ENCODE measurements at regions not wholly inside any gene's neighbourhood (a gene's known extent, or its start where the extent isn't known, plus 50 kb on each side); places are given as distances from the start of the nearest gene placed in this dataset.

- no peaks in the 10 kb centered on the region for H3K9me3 ChIP-seq (ENCODE audit: insufficient read depth, low read depth, low read length)
- no peaks in the 10 kb centered on the region for H3K4me1 ChIP-seq (ENCODE audit: insufficient read depth, low read length)
- no peak overlapping the region for H3K27ac ChIP-seq (ENCODE audit: low read depth, low read length)
- no peaks in the 10 kb centered on the region for H3K36me3 ChIP-seq (ENCODE audit: insufficient read depth, low read length)
- WGBS: 92% methylated on average over 2 of the region's 5 CpGs
- no peak overlapping the region for H3K9ac ChIP-seq (ENCODE audit: low read depth, low read length)
- H3K4me3 ChIP-seq (ENCODE audit: low read length): no peak overlapping the region
- H3K27me3 ChIP-seq (ENCODE audit: insufficient read depth, low read length): no peaks in the 10 kb centered on the region
Observed at GRCh38 chr19:32178401-32178800, 167.0 kb upstream of the ZNF507 start.

DNA sequence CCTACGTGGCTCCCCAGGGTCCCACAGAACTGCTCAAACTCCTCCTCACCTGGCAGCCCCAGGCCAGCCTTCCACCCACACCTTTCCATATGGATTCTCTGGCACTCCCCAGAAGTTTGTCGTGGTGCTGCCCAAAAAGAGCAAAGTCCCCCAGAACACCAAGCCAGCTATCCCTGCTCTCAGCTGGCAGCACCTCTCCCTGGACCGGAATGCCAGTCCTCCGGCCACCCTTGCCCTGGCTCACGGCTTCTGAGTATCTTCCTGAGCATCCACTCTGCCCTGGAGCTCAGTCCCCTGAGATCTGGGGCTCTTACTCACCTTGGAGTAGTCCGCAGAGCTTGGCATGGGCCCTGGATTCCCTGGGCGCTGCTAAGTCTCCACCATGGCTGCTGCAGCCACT, 166.5 kb upstream of the ZNF507 start:
- Histone ChIP-seq H3K9ac (ENCODE audit: low read depth, low read length) (no peak overlapping the region), H3K4me1 (ENCODE audit: insufficient read depth, low read length) (no peaks in the 10 kb centered on the region), H3K27me3 (ENCODE audit: insufficient read depth, low read length) (no peaks in the 10 kb centered on the region), H3K27ac (ENCODE audit: low read depth, low read length) (no peak overlapping the region), H3K9me3 (ENCODE audit: insufficient read depth, low read depth, low read length) (no peaks in the 10 kb centered on the region), H3K36me3 (ENCODE audit: insufficient read depth, low read length) (no peaks in the 10 kb centered on the region), H3K4me3 (ENCODE audit: low read length) (no peak overlapping the region)
- WGBS: 73% methylated on average over 7 of the region's 7 CpGs

DNA sequence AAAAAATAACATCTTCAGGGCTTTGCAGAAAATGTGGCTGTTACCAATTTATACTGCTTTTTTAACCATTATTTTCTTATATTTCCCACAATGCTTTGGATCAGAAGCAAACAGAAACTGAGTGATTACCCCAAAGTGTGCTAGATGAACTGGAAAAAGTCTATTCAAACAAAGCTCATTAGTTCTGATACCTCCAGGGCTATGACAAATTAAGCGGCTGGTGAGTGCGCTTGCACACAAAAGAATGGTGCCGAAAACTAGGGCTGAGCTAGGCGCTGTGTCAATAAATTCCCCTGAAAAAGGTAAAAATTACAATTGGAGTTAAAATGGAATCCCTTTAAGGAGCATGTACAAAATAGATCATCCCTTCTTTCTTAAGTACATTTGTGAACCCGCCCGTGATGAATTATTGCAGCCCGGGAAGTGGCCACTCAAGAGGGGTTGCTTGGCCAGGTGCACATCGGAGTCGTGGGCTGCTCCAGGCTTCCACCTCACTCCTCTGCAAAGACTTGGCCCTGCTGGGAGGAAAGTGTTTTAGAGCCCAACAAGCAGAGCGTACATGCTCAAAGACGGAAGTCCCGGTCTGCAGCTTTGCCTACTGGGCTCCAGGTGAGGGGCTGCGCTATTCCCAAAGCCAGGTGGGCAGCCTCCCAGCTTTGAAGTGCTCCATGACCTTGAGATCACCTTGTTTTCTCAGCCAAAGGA, 164.0 kb upstream of the ZNF507 start:
- no peaks in the 10 kb centered on the region for H3K9me3 ChIP-seq (ENCODE audit: insufficient read depth, low read depth, low read length)
- WGBS: 94% methylated on average over 12 of the region's 13 CpGs
- no peak overlapping the region for H3K27ac ChIP-seq (ENCODE audit: low read depth, low read length)
- no peak overlapping the region for H3K4me3 ChIP-seq (ENCODE audit: low read length)
- no peaks in the 10 kb centered on the region for H3K4me1 ChIP-seq (ENCODE audit: insufficient read depth, low read length)
- H3K36me3 ChIP-seq (ENCODE audit: insufficient read depth, low read length): no peaks in the 10 kb centered on the region
- no peak overlapping the region for H3K9ac ChIP-seq (ENCODE audit: low read depth, low read length)
- no peaks in the 10 kb centered on the region for H3K27me3 ChIP-seq (ENCODE audit: insufficient read depth, low read length)

- Histone ChIP-seq H3K27me3 (ENCODE audit: insufficient read depth, low read length) (no peaks in the 10 kb centered on the region), H3K27ac (ENCODE audit: low read depth, low read length) (no peak overlapping the region), H3K36me3 (ENCODE audit: insufficient read depth, low read length) (no peaks in the 10 kb centered on the region), H3K4me3 (ENCODE audit: low read length) (no peak overlapping the region), H3K9ac (ENCODE audit: low read depth, low read length) (no peak overlapping the region), H3K4me1 (ENCODE audit: insufficient read depth, low read length) (no peaks in the 10 kb centered on the region), H3K9me3 (ENCODE audit: insufficient read depth, low read depth, low read length) (no peaks in the 10 kb centered on the region)
- WGBS: 93% methylated on average over 5 of the region's 6 CpGs
Observed at GRCh38 chr19:32186542-32187330, 158.7 kb upstream of the ZNF507 start.

- no peaks in the 10 kb centered on the region for H3K36me3 ChIP-seq (ENCODE audit: insufficient read depth, low read length)
- no peak overlapping the region for H3K4me3 ChIP-seq (ENCODE audit: low read length)
- H3K4me1 ChIP-seq (ENCODE audit: insufficient read depth, low read length): no peaks in the 10 kb centered on the region
- WGBS: 80% methylated on average over 2 of the region's 2 CpGs
- H3K9me3 ChIP-seq (ENCODE audit: insufficient read depth, low read depth, low read length): no peaks in the 10 kb centered on the region
- H3K27ac ChIP-seq (ENCODE audit: low read depth, low read length): no peak overlapping the region
- no peaks in the 10 kb centered on the region for H3K27me3 ChIP-seq (ENCODE audit: insufficient read depth, low read length)
- no peak overlapping the region for H3K9ac ChIP-seq (ENCODE audit: low read depth, low read length)
Observed at GRCh38 chr19:32188921-32189320, 156.5 kb upstream of the ZNF507 start.

GRCh38 chr19:32189956-32190706, 155.3 kb upstream of the ZNF507 start:
- Histone ChIP-seq H3K27me3 (ENCODE audit: insufficient read depth, low read length) (no peaks in the 10 kb centered on the region), H3K9ac (ENCODE audit: low read depth, low read length) (no peak overlapping the region), H3K27ac (ENCODE audit: low read depth, low read length) (no peak overlapping the region), H3K9me3 (ENCODE audit: insufficient read depth, low read depth, low read length) (no peaks in the 10 kb centered on the region), H3K4me1 (ENCODE audit: insufficient read depth, low read length) (no peaks in the 10 kb centered on the region), H3K36me3 (ENCODE audit: insufficient read depth, low read length) (no peaks in the 10 kb centered on the region), H3K4me3 (ENCODE audit: low read length) (no peak overlapping the region)
- 75% methylated on average over 6 of the region's 6 CpGs for WGBS

DNA sequence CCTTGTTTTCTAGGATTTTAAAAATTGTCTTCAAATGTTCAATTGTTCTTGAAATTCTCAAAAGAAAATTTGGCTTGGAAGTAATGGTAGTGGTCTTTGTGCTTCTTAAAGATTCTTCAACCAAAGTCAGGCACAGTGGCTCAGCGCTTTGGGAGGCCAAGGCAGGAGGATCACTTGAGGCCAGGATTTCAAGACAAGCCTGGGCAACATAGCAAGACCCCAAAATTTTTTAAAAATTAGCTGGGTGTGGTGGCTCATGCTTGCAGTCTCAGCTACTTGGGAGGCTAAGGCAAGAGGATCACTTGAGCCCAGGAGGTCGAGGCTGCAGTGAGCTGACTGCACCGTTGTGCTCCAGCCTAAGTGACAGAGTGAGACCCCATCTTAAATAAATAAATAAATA, 153.5 kb upstream of the ZNF507 start:
- no peak overlapping the region for H3K4me3 ChIP-seq (ENCODE audit: low read length)
- no peaks in the 10 kb centered on the region for H3K4me1 ChIP-seq (ENCODE audit: insufficient read depth, low read length)
- H3K27me3 ChIP-seq (ENCODE audit: insufficient read depth, low read length): no peaks in the 10 kb centered on the region
- no peak overlapping the region for H3K27ac ChIP-seq (ENCODE audit: low read depth, low read length)
- H3K36me3 ChIP-seq (ENCODE audit: insufficient read depth, low read length): no peaks in the 10 kb centered on the region
- H3K9me3 ChIP-seq (ENCODE audit: insufficient read depth, low read depth, low read length): no peaks in the 10 kb centered on the region
- no peak overlapping the region for H3K9ac ChIP-seq (ENCODE audit: low read depth, low read length)
- WGBS: 97% methylated on average over 3 of the region's 3 CpGs

DNA sequence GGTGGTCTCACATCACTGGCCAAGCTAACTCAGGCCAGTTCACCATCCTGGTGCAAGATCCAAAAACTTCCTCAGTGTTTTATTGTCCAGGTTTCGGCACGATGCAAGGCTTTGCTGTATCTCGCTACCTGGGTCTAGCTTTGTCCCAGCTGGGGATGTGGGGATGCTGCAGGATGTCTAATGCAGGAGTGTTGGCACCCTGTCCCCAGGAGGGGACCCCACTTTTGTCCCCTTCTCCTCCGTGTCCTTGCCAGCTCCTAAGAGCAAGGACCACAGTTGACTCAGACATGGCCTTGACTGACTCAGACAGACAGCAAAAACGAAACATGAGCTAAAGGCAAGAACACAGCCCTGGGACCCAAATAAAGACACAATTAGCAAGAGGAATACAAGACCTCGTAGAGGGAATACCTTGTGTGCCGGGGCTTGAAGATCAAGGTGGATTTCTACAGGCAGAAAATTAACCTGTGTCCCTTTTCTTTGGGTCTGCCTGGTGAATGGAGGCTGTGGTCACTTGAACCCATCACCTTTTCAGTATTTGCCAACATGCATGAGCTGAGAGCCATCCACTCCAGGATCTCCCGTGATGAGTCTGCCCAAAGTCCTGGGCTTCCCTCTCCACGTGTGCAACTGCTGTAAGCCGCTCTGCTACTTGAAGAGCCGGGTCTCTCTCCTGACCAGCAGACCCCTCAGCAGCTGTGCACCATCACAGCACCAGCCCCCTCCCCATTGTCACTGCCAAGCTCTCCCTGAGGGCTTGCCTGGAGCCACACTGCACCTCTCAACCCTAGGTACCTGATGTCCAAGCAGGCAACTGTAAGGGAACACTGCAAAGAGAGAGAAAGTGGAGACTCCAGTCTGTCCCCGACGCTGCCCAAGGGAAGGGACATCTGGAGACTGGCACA, 149.5 kb upstream of the ZNF507 start:
- no peaks in the 10 kb centered on the region for H3K27me3 ChIP-seq (ENCODE audit: insufficient read depth, low read length)

GRCh38 chr19:32196690-32197420, 148.6 kb upstream of the ZNF507 start:
- Histone ChIP-seq H3K9me3 (ENCODE audit: insufficient read depth, low read depth, low read length) (no peaks in the 10 kb centered on the region), H3K27ac (ENCODE audit: low read depth, low read length) (no peak overlapping the region), H3K4me1 (ENCODE audit: insufficient read depth, low read length) (no peaks in the 10 kb centered on the region), H3K9ac (ENCODE audit: low read depth, low read length) (no peak overlapping the region), H3K27me3 (ENCODE audit: insufficient read depth, low read length) (no peaks in the 10 kb centered on the region), H3K36me3 (ENCODE audit: insufficient read depth, low read length) (no peaks in the 10 kb centered on the region), H3K4me3 (ENCODE audit: low read length) (no peak overlapping the region)
- 94% methylated on average over 13 of the region's 13 CpGs for WGBS

More for the DNA sequence above, 149.5 kb upstream of the ZNF507 start:
- H3K27ac ChIP-seq (ENCODE audit: low read depth, low read length): no peak overlapping the region
- WGBS: 86% methylated on average over 13 of the region's 13 CpGs
- H3K9ac ChIP-seq (ENCODE audit: low read depth, low read length): no peak overlapping the region
- no peaks in the 10 kb centered on the region for H3K9me3 ChIP-seq (ENCODE audit: insufficient read depth, low read depth, low read length)
- H3K36me3 ChIP-seq (ENCODE audit: insufficient read depth, low read length): no peaks in the 10 kb centered on the region
- H3K4me1 ChIP-seq (ENCODE audit: insufficient read depth, low read length): no peaks in the 10 kb centered on the region
- no peak overlapping the region for H3K4me3 ChIP-seq (ENCODE audit: low read length)
